HG02588 (cell line): ENCODE measurements at regions not wholly inside any gene's neighbourhood (a gene's known extent, or its start where the extent isn't known, plus 50 kb on each side); places are given as distances from the start of the nearest gene placed in this dataset.
"Not testable (repeated sequence)": the region's sequence is repeated elsewhere in the genome, so short reads cannot be mapped to it uniquely, and the experiment has no call there.

Experiments
- ATAC-seq: cut with Tn5 transposase; IDR thresholded peaks from one replicate; pipeline ENCODE4 v1.9.1; 2021; ENCODE audit warnings: mild to moderate bottlenecking, moderate library complexity; ENCODE audit not compliant: unreplicated experiment

GRCh38 chr7:81487516-81487915 is 282.3 kb downstream of the HGF start:
- ATAC-seq, result no peak

- no peak for ATAC-seq
These were observed 285.6 kb downstream of the HGF start for GRCh38 chr7:81484261-81484660.

DNA sequence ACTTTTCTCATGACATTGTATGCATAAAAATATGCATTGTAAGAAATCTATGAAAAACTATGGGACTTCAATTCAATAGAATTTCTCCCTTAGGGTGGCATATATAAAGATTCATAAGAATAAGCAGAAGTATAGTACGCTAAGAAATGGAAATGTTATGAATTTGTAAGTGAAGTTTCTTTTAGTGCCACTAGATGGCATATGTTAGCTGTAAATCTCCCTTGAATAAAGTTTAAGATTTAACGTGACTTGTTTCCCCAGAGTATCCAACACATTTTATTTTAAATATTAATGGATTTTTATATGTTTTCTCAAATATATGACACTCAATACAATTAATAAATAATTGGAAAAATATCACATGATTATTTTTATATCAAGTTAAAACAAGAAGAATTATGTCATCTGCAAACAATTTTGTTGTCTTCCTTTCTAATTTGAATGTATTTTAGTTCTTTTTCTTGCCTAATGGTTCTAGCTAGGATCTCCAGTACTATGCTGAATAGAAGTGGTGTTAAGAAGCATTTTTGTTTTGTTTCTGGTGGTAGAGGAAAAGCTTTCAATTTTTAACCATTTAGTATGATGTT is 287.2 kb downstream of the HGF start:
- ATAC-seq, result peak; percentile 66

DNA sequence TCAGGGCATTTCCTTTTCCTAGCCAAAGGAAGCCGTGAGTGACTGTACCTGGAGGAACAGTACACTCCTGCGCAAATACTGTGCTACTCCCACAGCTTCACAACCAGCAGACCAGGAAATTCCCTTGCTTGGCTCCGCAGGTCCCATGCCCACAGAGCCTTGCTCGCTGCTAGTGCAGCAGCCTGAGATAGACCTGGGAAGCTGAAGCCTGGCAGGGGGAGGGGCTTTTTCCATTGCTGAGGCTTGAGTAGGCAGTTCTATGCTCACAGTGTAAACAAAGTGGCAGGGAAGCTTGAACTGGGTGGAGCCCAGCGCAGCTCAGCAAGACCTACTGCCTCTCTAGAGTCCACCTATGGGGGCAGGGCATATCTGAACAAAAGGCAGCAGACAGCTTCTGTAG is 291.2 kb downstream of the HGF start:
- ATAC-seq, result no peak

GRCh38 chr7:81478201-81478600 is 291.6 kb downstream of the HGF start:
- not testable (repeated sequence) for ATAC-seq

DNA sequence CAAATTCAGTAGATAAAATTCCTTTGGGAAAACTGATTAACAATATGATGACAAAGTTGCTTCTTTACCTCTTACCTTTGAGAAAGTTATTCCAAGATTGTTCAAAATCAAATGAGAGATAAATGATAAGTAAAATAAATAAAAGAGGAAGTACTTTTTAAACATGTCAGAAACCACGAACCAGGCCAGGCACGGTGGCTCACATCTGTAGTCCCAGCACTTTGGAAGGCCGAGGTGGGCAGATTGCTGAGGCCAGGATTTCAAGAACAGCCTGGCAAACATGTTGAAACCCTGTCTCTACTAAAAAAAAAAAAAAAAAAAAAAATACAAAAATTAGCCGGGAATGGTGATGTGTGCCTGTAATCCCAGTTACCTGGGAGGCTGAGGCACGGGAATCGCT is 296.6 kb downstream of the HGF start:
- no peak for ATAC-seq

- no peak for ATAC-seq
These were observed 299.0 kb downstream of the HGF start for GRCh38 chr7:81470724-81471379.

GRCh38 chr7:81469869-81470723 is 299.8 kb downstream of the HGF start:
- no peak for ATAC-seq

- ATAC-seq, result no peak
These were observed 300.5 kb downstream of the HGF start for GRCh38 chr7:81469153-81469868.

GRCh38 chr7:81468526-81468925 is 301.3 kb downstream of the HGF start:
- ATAC-seq, result no peak

GRCh38 chr7:81467964-81468363 is 301.9 kb downstream of the HGF start:
- no peak for ATAC-seq

DNA sequence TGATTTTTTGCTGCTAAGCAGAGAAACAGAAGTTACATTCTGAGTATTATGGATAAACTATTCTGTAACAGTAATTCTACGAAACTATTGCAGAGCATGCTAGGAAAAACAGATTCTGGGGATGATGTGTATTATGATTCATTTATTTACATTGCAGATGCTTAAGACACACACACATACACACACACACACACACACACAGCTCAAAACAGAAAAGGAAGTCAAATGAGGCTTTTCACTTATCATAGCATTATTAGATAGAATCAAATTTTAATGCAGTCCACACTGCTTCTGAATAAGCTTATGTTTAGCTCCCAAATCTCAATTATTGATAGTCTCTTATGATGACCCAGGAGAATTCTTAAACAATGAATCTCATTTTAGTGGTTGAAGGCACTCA is 307.2 kb downstream of the HGF start:
- no peak for ATAC-seq

DNA sequence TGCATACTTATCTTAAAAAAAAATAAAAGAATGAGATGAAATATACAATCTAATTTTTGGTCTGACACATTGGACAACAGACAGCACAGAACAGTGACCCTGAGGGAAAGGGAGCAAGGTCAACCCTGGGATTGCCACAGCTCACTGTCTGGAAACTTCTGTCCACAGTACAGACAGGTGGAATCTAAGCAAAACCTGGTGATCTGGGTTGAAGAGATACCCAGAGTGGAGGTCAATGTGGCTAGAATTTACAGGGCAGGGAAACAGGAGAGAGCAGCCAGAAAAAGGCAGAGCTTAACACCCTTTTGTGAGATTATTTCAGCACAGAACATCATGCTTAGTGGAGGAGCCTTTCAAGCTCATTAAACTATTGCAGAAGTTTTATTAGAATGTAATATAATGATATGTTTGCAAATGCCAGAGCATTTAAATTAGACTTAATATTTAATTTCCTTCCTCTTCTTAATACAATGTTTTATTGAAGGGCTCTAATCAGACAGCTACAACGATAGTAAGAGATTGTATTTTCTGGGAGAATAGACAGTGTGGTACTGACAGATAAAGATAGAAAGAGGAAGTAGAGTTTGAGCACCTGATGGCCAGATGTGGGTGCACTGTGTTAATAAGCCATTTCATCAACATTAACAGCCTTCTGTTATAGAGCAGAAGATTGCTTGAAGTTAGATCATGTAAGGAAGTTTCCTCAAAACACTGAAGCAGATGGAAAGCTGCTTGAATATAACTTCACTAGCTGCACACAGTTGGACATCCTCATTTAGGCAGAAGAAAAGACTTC is 309.4 kb downstream of the HGF start:
- no peak for ATAC-seq

DNA sequence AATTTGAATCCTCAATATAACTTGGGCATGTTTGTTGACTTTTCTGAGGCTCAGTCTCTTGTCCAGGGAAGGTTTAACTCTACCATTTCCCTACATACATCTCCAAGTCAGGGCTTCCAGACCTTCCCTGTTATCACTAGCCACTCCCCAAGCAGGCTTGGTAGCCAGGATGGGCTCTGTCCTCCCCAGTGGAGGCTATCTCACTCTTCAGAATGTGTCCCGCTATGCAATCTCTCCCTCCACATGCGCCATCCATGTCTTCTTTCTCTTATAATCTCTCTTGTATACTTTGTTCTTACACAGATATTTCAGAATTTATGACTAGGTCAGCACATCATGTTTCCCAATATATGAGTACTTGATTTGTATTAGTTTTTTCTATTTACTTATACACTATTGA is 310.4 kb downstream of the HGF start:
- ATAC-seq, result no peak

GRCh38 chr7:81457852-81458522 is 311.9 kb downstream of the HGF start:
- no peak for ATAC-seq

GRCh38 chr7:81453770-81454169 is 316.1 kb downstream of the HGF start:
- ATAC-seq, result not testable (repeated sequence)

DNA sequence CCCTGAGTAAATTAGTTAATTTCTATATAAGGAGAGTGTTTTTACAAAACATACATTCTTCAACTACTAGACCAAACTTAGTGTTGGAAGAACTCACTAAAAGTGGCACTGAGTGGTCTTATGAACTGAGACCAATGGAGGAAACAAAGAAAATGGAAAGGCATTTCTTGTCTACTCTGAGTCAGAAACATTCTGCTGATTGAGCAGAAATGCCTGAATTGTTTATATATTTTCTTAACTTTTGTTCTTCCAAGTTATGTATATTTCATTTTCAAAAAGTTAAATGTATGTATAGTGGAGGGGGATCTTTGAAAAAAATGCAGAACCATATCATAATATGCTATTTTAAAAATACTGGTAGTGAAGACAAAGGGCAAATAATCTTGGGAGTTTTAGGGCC is 320.7 kb downstream of the HGF start:
- no peak for ATAC-seq

DNA sequence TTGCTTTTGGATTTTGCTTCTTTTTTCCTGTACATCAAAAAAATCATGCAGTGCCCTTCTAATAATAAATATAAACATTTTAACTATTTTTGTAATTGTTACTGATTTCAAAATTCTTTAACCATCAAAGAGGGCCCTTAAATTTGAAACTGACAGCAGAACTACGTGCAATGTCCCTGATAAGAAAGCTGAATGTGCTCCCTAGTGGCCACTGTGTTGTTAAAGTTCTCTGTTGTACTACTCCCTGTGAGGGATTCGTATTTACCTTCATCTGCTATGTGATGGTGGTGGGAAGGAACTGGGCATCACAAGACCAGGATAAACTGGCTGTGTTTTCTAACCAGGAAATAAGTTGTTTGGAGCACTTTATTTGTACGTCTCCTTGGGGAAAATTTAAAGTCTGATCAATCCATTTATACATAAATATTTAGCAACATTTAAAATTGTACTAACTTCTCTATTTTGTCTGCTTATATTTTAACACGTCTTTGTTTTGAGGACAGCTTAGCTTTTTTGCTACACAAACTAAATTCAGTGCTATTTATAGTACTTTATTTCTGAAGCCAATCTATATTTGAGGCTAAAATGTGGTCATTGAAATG is 322.4 kb downstream of the HGF start:
- no peak for ATAC-seq

DNA sequence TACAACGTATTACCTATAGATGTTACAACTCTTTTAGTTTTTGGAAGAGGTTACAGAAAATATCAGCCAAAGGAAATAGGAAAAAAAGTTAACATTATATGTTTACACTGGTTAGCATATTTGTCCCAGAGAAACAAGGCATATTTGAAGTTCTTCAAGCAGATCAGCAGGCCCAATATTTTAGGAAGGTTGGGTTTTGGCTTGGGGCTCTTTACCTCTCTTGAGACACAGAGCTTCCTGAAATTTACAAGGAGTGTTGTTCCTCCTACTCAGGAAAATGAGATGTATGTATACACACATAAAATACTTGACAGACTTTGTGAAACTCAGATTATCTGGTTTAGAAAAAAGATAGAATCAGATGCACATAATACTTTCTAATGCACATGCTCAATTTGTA is 323.6 kb downstream of the HGF start:
- no peak for ATAC-seq

GRCh38 chr7:81445462-81445861 is 324.4 kb downstream of the HGF start:
- no peak for ATAC-seq
